Sigmoid colon (tissue), 4 donors: ENCODE measurements at regions not wholly inside any gene's neighbourhood (a gene's known extent, or its start where the extent isn't known, plus 50 kb on each side); places are given as distances from the start of the nearest gene placed in this dataset.

ENCODE experiments used
- CTCF ChIP-seq, 4 experiments: fragments of 450-650 bp in 3 of 4; fragments of 200-600 bp in 1 of 4; IDR thresholded peaks; one replicate each; pipeline ENCODE4 v1.5.1; 2016 to 2019; ENCODE audit warnings: antibody characterized with exemption in 4 of 4, mild to moderate bottlenecking in 3 of 4, moderate library complexity in 2 of 4
- EP300 ChIP-seq, 4 donors: sonication (generic); formaldehyde crosslinking; IDR thresholded peaks; one replicate each; pipeline ENCODE4 v1.6.1; 2017; ENCODE audit warnings: antibody characterized with exemption in 4 of 4
- POLR2A ChIP-seq, 2 donors: fragments of 450-650 bp; IDR thresholded peaks; one replicate each; pipeline ENCODE4 v1.6.1; 2016; ENCODE audit warnings: antibody characterized with exemption in 2 of 2, mild to moderate bottlenecking in 2 of 2, moderate library complexity in 2 of 2
- POLR2AphosphoS5 ChIP-seq, 4 donors: sonication (generic); formaldehyde crosslinking; IDR thresholded peaks; one replicate each; pipeline ENCODE4 v1.6.1; 2017; ENCODE audit warnings: antibody characterized with exemption in 4 of 4

GRCh38 chr18:61127714-61128467, 205.3 kb upstream of the CDH20 start:
- TF ChIP-seq POLR2AphosphoS5 (IDR thresholded peaks at IDR 0.05) (no peak), CTCF (IDR thresholded peaks at IDR 0.05) (no peak), POLR2A (IDR thresholded peaks at IDR 0.05) (no peak), EP300 (IDR thresholded peaks at IDR 0.05) (no peak)
